ENCODE measurements at regions not wholly inside any gene's neighbourhood (a gene's known extent, or its start where the extent isn't known, plus 50 kb on each side); places are given as distances from the start of the nearest gene placed in this dataset.

- Mint-ChIP-seq H3K27me3 (peaks cover 57% of the 10 kb centered on the region), H3K9me3 (peaks cover 10% of the 10 kb centered on the region), H3K4me1 (no peaks in the 10 kb centered on the region), H3K36me3 (no peaks in the 10 kb centered on the region), H3K27ac (no peak overlapping the region), H3K4me3 (no peak overlapping the region)
- ATAC-seq: no peak
These were observed 57.3 kb upstream of the CCDC190 start for GRCh38 chr1:162918151-162918754.

DNA sequence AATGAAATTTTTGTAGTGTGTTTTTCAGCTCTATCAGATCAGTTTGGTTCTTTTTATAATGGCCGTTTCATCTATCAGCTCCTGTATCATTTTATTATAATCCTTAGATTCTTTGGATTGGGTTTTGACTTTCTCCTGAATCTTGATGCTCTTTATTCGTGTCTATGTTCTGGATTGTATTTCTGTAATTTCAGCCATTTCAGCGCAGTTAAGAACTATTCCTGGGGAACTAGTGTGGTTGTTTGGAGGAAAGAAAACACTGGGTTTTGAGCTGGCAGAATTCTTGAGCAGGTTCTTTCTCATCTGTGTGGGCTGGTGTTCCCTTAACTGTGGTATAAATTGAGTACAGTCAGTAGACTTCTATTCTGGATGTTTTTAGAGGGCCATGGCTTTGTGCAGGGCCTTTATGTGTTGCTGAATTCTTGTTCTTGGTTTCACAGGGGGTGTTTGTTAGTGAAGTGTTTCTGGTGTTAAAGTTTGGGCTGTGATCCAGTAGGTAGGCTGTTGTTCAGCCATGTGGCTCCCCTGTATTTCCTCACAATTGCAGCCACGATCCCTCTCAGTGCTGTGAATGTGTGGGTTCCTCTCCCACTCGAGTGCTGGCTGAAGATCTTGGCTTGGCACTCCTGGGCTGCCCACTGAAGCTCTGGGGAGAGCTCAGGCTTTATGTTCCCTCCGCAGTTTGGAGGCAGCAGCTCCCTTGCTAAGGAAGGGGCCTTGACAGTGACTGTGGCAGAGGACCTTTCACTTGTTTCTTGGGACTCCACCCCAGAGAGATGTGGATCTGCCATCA is 56.0 kb upstream of the CCDC190 start:
- Mint-ChIP-seq H3K4me3 (no peak overlapping the region), H3K36me3 (peaks cover 6% of the 10 kb centered on the region), H3K4me1 (no peaks in the 10 kb centered on the region), H3K27ac (no peak overlapping the region), H3K9me3 (peaks cover 15% of the 10 kb centered on the region), H3K27me3 (peaks cover 50% of the 10 kb centered on the region)
- no peak for ATAC-seq

DNA sequence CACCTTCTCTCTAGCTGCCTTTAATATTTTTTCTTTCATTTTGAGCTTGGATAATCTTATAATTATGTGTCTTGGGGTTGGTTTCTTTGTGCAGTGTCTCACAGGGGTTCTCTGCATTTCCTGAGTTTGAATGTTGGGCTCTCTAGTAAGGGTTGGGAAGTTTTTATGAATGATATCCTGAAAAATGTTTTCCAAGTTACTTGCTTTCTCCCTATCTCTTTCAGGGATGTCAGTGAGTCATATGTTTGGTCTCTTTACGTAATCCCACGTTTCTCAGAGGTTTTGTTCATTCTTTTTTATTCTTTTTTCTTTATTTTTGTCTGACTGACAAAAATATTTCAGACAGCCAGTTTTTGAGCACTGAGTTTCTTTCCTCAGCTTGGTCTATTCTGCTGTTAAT is 55.4 kb upstream of the CCDC190 start:
- H3K4me3 Mint-ChIP-seq: no peak overlapping the region
- peaks cover 6% of the 10 kb centered on the region for H3K36me3 Mint-ChIP-seq
- no peak overlapping the region for H3K27ac Mint-ChIP-seq
- peaks cover 15% of the 10 kb centered on the region for H3K9me3 Mint-ChIP-seq
- no peak for ATAC-seq
- no peaks in the 10 kb centered on the region for H3K4me1 Mint-ChIP-seq
- peaks cover 50% of the 10 kb centered on the region for H3K27me3 Mint-ChIP-seq

DNA sequence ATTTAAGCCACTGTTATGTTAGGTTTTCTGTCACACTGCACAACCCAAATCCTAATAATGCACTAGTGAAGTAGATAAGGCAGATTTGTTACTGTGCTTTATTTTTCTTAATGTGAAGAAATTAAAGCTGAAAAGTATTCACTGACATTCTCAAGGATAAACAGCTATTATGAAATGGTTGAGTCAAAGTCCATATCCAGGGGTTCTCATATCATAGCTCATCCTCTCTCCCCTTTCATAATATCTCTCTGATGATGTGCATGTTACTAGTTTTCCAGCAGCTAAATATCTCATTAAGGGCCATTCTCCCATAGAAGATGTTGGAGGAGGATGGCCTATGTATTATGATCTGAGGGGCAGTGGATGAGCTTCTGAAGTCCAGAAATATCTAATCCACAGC is 53.6 kb upstream of the CCDC190 start:
- Mint-ChIP-seq H3K36me3 (peaks cover 6% of the 10 kb centered on the region), H3K27ac (no peak overlapping the region), H3K9me3 (peaks cover 15% of the 10 kb centered on the region), H3K4me1 (no peaks in the 10 kb centered on the region), H3K27me3 (peaks cover 38% of the 10 kb centered on the region), H3K4me3 (no peak overlapping the region)
- no peak for ATAC-seq

DNA sequence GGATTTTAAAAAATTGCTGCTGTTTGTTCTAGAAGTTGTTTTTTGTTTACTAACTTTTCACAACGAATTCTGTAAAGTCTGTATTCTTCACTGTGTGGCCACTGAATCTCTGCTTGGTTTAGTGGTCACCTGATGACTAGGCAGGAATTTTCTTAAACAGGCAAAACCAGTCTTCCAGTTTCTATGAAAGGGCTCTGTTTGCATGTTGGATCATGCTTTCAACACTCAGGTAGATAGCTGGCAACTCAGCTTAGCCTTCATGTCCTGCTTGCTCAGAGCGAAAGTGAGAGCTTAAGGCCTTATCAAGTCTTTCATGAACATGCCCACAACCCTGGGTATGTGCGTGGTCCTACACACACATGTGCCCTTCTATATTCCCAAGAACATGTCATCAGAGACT is 52.4 kb upstream of the CCDC190 start:
- peaks cover 6% of the 10 kb centered on the region for H3K36me3 Mint-ChIP-seq
- H3K27me3 Mint-ChIP-seq: peaks cover 26% of the 10 kb centered on the region
- ATAC-seq: no peak
- no peak overlapping the region for H3K4me3 Mint-ChIP-seq
- no peak overlapping the region for H3K27ac Mint-ChIP-seq
- H3K4me1 Mint-ChIP-seq: no peaks in the 10 kb centered on the region
- H3K9me3 Mint-ChIP-seq: peaks cover 15% of the 10 kb centered on the region

DNA sequence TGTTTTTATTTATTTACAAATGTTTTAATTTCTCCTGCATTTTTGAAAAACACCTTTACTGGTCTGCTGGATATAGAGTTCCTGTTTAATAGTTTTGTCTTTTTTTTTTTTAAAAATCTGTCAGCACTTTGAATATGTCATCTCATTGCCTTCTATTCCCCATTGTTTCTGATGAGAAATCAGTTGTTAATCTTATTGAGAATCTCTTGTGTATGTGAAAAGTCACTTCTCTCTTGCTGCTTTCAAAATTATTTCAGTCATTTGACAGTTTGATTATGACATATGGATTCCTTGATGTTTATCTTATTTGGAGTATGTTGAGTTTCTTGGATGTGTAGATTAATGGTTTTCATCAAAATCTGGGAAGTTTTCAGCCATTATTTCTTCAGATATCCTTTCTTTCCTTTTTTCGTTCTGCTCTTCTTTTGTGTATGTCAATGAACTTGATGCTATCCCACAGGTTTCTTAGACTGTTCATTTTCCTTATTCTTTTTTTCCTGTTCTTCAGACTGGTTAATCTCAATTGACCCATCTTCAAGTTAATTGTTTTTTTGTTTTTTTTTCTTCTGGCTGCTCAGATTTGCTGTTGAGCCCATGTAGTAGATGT is 51.2 kb upstream of the CCDC190 start:
- Mint-ChIP-seq H3K27me3 (peaks cover 14% of the 10 kb centered on the region), H3K4me1 (no peaks in the 10 kb centered on the region), H3K36me3 (peaks cover 6% of the 10 kb centered on the region), H3K9me3 (peaks cover 15% of the 10 kb centered on the region), H3K27ac (no peak overlapping the region), H3K4me3 (no peak overlapping the region)
- no peak for ATAC-seq

Data from stimulated activated memory B cell treated with anti-CD40 and anti-IgM and Interleukin-4, amounts not matched to agents 10 μg/mL and 1 μg/mL and 100 μg/mL, for 72 hours (primary cell).